HG03095 (cell line): ENCODE measurements at regions not wholly inside any gene's neighbourhood (a gene's known extent, or its start where the extent isn't known, plus 50 kb on each side); places are given as distances from the start of the nearest gene placed in this dataset.
"Not testable (repeated sequence)": the region's sequence is repeated elsewhere in the genome, so short reads cannot be mapped to it uniquely, and the experiment has no call there.

Source experiments
- ATAC-seq: cut with Tn5 transposase; IDR thresholded peaks from one replicate; pipeline ENCODE4 v1.9.1; 2021; ENCODE audit warnings: moderate library complexity; ENCODE audit not compliant: unreplicated experiment

GRCh38 chr6:140269591-140270165 lies 895.2 kb upstream of the CITED2 start:
- ATAC-seq = no peak

- ATAC-seq = no peak
Observed at GRCh38 chr6:140264431-140264830, 890.0 kb upstream of the CITED2 start.

- not testable (repeated sequence) for ATAC-seq
Observed at GRCh38 chr6:140258302-140258701, 883.9 kb upstream of the CITED2 start.

- ATAC-seq = no peak
Observed at GRCh38 chr6:140256248-140256647, 881.8 kb upstream of the CITED2 start.

GRCh38 chr6:140253096-140253495 lies 878.6 kb upstream of the CITED2 start:
- no peak for ATAC-seq

- no peak for ATAC-seq
Observed at GRCh38 chr6:140252099-140252498, 877.7 kb upstream of the CITED2 start.

- no peak for ATAC-seq
Observed at GRCh38 chr6:140245296-140246040, 871.0 kb upstream of the CITED2 start.

GRCh38 chr6:140237251-140237650 lies 862.8 kb upstream of the CITED2 start:
- no peak for ATAC-seq

GRCh38 chr6:140236732-140237131 lies 862.3 kb upstream of the CITED2 start:
- ATAC-seq = no peak

- ATAC-seq = no peak
Observed at GRCh38 chr6:140230282-140230681, 855.8 kb upstream of the CITED2 start.

GRCh38 chr6:140228491-140228890 lies 854.0 kb upstream of the CITED2 start:
- no peak for ATAC-seq

GRCh38 chr6:140226637-140227036 lies 852.2 kb upstream of the CITED2 start:
- ATAC-seq = no peak

GRCh38 chr6:140225701-140226436 lies 851.4 kb upstream of the CITED2 start:
- ATAC-seq = no peak

GRCh38 chr6:140217283-140217682 lies 842.8 kb upstream of the CITED2 start:
- ATAC-seq = no peak

GRCh38 chr6:140209775-140210174 lies 835.3 kb upstream of the CITED2 start:
- ATAC-seq = no peak

- no peak for ATAC-seq
Observed at GRCh38 chr6:140208286-140208685, 833.8 kb upstream of the CITED2 start.

GRCh38 chr6:140205795-140206593 lies 831.5 kb upstream of the CITED2 start:
- ATAC-seq = no peak

- ATAC-seq = no peak
Observed at GRCh38 chr6:140204154-140204553, 829.7 kb upstream of the CITED2 start.

GRCh38 chr6:140203661-140204147 lies 829.3 kb upstream of the CITED2 start:
- ATAC-seq = no peak

GRCh38 chr6:140202964-140203515 lies 828.6 kb upstream of the CITED2 start:
- no peak for ATAC-seq
